CD4-positive, alpha-beta T cell treated with Interferon alpha-2 for 1 hour (primary cell): ENCODE measurements at regions not wholly inside any gene's neighbourhood (a gene's known extent, or its start where the extent isn't known, plus 50 kb on each side); places are given as distances from the start of the nearest gene placed in this dataset.

ENCODE experiments used
- DNase-seq, 2 donors: peaks; one replicate each; pipeline ENCODE4 v3.0.0-alpha.2; 2020 to 2022

GRCh38 chr4:156643826-156644225 lies 327.8 kb downstream of the PDGFC start:
- DNase-seq, result no peak

- DNase-seq, result no peak
Measured at GRCh38 chr4:156642161-156642560, 329.4 kb downstream of the PDGFC start.

GRCh38 chr4:156638925-156639605 lies 332.5 kb downstream of the PDGFC start:
- no peak for DNase-seq

GRCh38 chr4:156638334-156638733 lies 333.3 kb downstream of the PDGFC start:
- no peak for DNase-seq

- no peak for DNase-seq
Measured at GRCh38 chr4:156636381-156636780, 335.2 kb downstream of the PDGFC start.

GRCh38 chr4:156635051-156635450 lies 336.5 kb downstream of the PDGFC start:
- DNase-seq, result no peak

- DNase-seq, result no peak
Measured at GRCh38 chr4:156634612-156635011, 337.0 kb downstream of the PDGFC start.

- no peak for DNase-seq
Measured at GRCh38 chr4:156633847-156634246, 337.8 kb downstream of the PDGFC start.

GRCh38 chr4:156628858-156629257 lies 342.7 kb downstream of the PDGFC start:
- DNase-seq, result no peak

- no peak for DNase-seq
Measured at GRCh38 chr4:156623376-156623775, 348.2 kb downstream of the PDGFC start.

GRCh38 chr4:156620786-156621185 lies 350.8 kb downstream of the PDGFC start:
- DNase-seq, result no peak

GRCh38 chr4:156619154-156619934 lies 352.3 kb downstream of the PDGFC start:
- DNase-seq, result no peak

- no peak for DNase-seq
Measured at GRCh38 chr4:156615066-156615531, 356.5 kb downstream of the PDGFC start.

GRCh38 chr4:156614536-156614935 lies 357.1 kb downstream of the PDGFC start:
- DNase-seq, result no peak

GRCh38 chr4:156609421-156609820 lies 362.2 kb downstream of the PDGFC start:
- no peak for DNase-seq

- DNase-seq, result no peak
Measured at GRCh38 chr4:156608651-156609050, 362.9 kb downstream of the PDGFC start.

GRCh38 chr4:156607478-156607857 lies 364.1 kb downstream of the PDGFC start:
- DNase-seq, result no peak

GRCh38 chr4:156606554-156607477 lies 364.8 kb downstream of the PDGFC start:
- DNase-seq, result no peak

GRCh38 chr4:156598138-156598681 lies 373.4 kb downstream of the PDGFC start:
- DNase-seq, result no peak

- DNase-seq, result no peak
Measured at GRCh38 chr4:156596706-156597329, 374.8 kb downstream of the PDGFC start.

GRCh38 chr4:156596026-156596425 lies 375.6 kb downstream of the PDGFC start:
- DNase-seq, result no peak

- DNase-seq, result no peak
Measured at GRCh38 chr4:156595041-156595440, 376.6 kb downstream of the PDGFC start.
